ENCODE measurements at regions not wholly inside any gene's neighbourhood (a gene's known extent, or its start where the extent isn't known, plus 50 kb on each side); places are given as distances from the start of the nearest gene placed in this dataset.

GRCh38 chr2:149744865-149745264 lies 157.3 kb upstream of the MMADHC start:
- no peak for TF ChIP-seq CTCF (IDR thresholded peaks at IDR 0.05; ENCODE audit: low read depth, low read length)
- no peak for DNase-seq (ENCODE audit: extremely low read depth, low read depth)

- DNase-seq (ENCODE audit: extremely low read depth, low read depth): peak; percentile 74
- peak; percentile 3; the same call in 1 of the 2 replicates for TF ChIP-seq CTCF (IDR thresholded peaks at IDR 0.05; ENCODE audit: low read depth, low read length)
Observed at GRCh38 chr2:149743842-149744448, 156.4 kb upstream of the MMADHC start.

GRCh38 chr2:149741646-149742045 lies 154.1 kb upstream of the MMADHC start:
- DNase-seq (ENCODE audit: extremely low read depth, low read depth): peak; percentile 82
- TF ChIP-seq CTCF (IDR thresholded peaks at IDR 0.05; ENCODE audit: low read depth, low read length): no peak

- TF ChIP-seq CTCF (IDR thresholded peaks at IDR 0.05; ENCODE audit: low read depth, low read length): no peak
- DNase-seq (ENCODE audit: extremely low read depth, low read depth): no peak
Observed at GRCh38 chr2:149740490-149740889, 152.9 kb upstream of the MMADHC start.

GRCh38 chr2:149739883-149740265 lies 152.3 kb upstream of the MMADHC start:
- no peak for TF ChIP-seq CTCF (IDR thresholded peaks at IDR 0.05; ENCODE audit: low read depth, low read length)
- DNase-seq (ENCODE audit: extremely low read depth, low read depth): no peak

GRCh38 chr2:149739171-149739882 lies 151.8 kb upstream of the MMADHC start:
- TF ChIP-seq CTCF (IDR thresholded peaks at IDR 0.05; ENCODE audit: low read depth, low read length): no peak
- no peak for DNase-seq (ENCODE audit: extremely low read depth, low read depth)

- no peak for TF ChIP-seq CTCF (IDR thresholded peaks at IDR 0.05; ENCODE audit: low read depth, low read length)
Observed at GRCh38 chr2:149738767-149739166, 151.2 kb upstream of the MMADHC start.

More at GRCh38 chr2:149738767-149739166, 151.2 kb upstream of the MMADHC start:
- DNase-seq (ENCODE audit: extremely low read depth, low read depth): no peak
